ENCODE measurements at regions not wholly inside any gene's neighbourhood (a gene's known extent, or its start where the extent isn't known, plus 50 kb on each side); places are given as distances from the start of the nearest gene placed in this dataset.

DNA sequence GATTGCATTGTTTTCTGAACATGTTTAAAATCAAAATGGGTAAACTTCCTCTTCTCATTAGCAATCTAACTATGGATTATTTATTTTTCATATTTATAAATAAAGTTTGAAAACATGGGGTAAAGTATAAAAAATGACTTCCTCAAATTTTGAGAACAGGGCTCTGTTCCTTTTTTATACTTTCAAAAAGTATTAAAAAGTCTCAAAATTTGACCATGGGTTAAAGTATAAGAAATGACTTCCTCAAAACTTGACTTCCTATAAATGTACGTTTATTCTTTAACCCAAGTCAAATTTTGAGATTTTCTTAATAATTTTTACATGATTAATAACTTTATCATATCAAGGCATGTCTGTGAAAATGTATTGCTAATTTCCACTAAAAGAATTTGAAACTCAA, 512.4 kb downstream of the GALR1 start:
- DNase-seq = no peak

DNA sequence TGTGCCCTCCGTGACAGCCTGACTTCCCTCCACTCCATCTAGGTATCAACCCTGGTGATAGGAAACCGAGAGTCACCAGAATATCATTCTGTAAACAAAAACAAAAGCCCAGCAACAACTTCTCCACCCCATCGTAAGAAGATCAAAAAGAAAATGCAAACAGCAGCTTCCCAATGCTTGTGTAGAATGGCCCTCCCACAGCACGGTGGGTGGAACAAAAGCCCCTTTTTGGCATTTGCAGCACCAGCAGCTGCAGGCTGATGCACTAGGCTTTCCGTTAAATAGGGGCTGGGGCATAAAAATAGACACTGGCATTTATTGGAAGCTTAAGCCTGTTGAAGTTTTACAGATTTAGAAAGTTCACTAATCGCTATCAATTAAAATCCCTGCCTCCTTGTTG, 513.0 kb downstream of the GALR1 start:
- DNase-seq = no peak

GRCh38 chr18:77763530-77764145, 514.0 kb downstream of the GALR1 start:
- no peak for DNase-seq

- DNase-seq = no peak
Measured at GRCh38 chr18:77765468-77765867, 515.8 kb downstream of the GALR1 start.

DNA sequence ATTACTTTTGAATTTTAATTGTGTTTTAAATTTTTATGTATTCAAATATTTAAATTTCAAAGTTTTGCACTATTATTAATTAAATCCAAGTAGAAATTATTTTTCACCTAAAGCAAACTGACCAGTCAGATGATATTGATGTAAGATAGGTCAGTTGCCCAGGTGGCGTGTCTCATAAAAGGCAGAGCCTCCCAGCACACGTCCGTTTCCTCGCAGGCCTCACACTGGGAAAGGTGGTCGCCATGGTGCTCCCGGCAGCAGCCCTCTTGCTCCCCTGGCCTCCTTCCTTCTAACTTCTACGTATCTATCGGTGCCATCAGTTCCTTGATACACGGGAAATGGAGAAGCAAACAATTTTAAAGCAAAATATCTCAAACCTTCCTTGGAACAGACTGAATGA, 516.8 kb downstream of the GALR1 start:
- DNase-seq = no peak

GRCh38 chr18:77772177-77772576, 522.5 kb downstream of the GALR1 start:
- no peak for DNase-seq

DNA sequence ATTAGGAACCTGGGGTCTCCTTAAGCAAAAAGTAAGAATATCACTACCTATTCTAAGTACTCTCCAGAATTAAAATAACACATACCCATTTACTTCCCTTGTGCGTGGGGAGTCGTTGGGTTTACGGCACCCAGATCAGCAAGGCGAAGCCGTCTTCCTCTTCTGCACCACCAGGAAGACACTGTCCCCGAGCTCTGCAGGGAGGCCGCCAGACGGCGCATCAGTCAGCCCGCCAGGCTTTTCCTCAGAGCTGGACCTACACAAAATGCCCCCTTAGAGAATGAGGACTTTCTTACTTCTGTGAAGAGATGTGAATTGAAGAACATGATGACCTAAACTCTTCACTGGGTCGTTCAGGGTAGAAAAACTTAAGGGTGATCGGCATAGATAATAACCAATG, 526.5 kb downstream of the GALR1 start:
- DNase-seq = no peak

DNA sequence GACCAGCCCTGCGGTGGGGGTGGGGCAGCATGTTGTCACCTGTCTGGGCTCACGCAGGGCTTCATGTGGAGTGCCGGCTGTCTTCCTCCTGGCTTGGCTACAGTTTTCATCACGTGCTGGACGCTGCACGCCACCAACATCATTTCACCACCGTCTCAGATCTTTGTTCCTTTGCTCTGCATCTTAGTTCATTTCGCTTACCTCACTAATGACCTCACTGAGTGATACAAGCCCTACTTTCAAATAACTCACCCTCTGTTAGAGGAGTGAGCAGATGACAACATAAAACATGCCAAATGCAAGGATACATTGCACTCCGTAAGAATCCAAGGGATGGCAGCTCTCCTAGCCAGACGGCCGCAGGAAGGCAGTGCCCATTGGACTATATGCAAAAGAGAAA, 527.5 kb downstream of the GALR1 start:
- no peak for DNase-seq

DNA sequence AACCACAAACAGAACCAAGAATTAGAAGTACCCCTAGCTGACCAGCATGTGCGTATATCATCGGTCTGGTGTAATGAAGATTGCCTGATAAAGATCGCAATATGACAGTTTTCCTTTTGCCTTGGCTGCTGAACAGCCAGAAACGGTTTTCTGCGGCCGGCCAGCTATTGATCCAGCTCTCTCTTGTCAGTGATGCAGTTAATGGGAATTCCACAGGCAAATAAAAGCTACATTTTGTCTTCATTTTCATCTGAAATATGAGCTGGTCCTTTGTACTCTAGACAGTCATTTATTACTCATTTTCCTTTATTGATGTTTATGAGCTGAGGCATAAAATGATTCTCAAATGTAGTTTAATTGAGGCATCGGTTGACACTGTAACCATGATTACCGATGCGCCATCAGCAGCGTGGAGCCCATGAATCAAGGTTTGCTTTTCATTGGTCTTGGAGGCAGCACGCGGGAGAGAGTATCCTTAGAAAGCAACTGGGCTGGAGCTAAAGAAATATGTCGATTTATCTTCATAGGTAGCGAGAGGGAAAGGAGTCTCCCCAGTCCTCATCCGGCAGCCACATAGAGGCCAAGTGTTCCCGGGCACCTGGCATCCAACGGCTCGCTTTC, 535.2 kb downstream of the GALR1 start:
- DNase-seq = no peak

DNA sequence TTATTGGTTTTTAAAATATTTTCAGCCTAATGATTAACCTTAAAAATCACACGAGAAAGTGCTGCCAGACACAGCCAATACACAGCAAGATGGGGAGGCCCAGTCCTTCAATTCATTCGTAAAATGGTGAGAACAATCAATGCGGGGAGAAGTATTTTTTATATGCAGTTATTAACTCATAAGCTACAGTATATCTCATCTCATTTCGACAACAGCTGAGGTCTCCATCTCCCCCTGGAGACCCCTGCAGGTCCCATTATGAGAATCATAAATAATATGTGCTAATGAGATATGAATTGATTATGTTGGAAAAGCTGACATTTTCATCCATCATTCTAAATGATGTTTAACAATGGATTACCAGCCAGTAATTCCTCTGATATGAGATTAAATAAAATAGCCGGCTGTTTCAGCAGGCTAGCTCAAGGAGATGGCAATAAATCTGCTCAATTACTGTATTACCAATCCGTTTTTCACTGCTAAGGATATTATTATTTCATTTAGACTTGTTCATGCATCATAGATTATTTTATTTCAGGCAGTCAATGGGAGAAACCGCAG, 535.8 kb downstream of the GALR1 start:
- no peak for DNase-seq

- DNase-seq = no peak
Measured at GRCh38 chr18:77803024-77803423, 553.4 kb downstream of the GALR1 start.

DNA sequence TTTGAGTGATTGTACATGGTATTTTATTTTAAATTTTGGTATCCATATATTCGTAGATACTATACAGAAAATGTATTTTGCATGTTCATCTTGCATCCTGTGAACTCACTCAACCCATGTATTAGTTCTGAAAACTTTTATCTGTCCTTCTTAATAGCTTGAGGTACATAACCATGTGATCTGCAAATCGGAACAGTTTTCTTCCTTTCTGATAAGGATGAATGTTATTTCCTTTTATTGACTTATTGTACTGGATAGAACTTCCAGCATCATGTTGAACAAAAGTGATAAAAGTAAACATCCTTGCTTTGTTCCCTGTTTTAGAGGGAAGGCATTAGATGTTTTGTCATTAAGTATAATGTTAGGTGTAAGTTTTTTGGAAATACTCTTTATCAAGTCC, 554.7 kb downstream of the GALR1 start:
- DNase-seq = no peak

DNA sequence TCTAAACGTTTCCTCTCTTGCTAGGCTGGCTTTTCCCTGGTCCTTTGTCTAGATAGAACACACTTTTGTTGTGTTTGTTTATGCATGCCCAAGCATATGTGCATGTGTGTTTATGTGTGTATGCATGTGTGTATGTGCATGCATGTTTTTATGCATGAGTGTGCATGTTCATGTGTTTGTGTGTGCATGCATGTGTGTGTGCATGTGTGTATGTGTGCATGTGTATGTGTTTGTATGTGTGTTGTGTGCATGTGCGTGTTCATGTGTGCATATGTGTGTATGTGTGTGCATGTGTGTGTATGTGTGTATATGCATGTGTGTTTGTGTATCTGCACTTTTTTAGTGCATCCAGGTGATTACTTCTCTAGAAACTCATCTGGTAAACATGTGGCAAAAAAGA, 558.0 kb downstream of the GALR1 start:
- no peak for DNase-seq

GRCh38 chr18:77811503-77811902, 561.9 kb downstream of the GALR1 start:
- DNase-seq = no peak

DNA sequence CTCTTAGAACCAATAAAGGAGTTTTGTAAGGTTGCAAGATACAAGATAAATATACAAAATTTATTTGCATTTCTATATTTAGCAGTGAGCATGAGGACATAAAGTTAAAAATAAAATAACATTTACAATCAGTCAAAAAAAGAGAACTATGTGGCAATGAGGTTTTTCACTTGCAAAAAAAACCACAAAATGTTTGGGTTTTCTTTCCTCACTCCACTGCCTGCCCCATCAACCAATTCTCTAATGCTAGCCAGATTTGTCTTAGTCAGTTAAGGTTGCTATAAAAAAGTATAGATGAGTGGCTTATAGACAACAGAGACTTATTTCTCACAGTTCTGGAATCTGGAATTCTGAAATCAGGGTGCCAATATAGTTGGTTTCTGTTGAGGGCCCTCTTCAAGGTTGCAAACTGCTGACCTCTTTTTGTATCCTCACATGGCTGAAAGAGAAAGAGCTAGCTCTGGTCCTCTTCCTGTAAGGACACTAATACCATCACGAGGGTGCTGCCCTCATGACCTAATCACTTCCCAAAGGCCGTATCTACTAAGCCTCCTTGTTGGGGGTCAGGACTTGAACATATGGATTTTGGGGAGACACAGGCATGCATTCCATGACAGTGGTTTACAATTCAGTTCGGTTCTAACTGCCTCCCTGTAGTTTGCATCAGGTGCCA, 566.2 kb downstream of the GALR1 start:
- DNase-seq = no peak

DNA sequence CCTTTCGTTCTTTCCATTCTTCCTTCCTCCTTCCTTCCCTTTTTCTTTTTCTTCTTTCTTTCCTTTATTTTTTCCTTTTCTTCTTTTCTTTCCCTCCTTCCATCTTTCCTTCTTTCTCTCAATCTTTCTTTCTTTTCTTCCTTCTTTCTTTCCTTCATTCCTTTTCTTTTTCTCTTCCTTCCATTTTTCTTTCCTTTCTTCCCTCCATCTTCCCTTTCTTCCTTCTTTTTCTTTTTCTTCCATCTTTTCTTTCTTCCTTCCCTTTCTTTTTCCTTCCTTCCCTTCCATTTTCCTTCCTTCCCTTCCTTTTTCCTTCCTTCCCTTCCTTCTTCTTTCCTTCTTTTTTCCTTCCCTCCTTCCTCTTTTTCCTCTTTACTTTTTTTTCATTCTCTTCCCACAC, 568.7 kb downstream of the GALR1 start:
- DNase-seq = no peak

DNA sequence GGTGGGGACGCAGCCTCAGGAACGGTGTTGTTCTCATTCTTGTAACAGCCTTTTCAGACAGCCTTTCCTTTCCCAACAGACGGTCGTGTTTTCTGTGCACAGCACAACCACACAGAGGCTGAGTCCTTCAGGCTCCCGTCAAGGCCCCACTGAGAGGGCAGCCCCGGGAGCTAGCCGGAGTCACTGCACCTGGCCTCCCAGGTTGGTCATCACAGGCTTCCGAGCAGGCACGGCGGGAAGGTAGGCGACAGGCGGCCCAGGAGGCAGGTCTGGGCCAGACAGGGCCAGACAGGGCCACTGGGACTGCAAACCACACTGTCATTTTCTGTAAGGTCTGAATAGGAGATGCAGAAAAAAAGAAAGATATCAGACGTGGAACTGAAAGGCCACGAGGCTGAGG, 570.8 kb downstream of the GALR1 start:
- no peak for DNase-seq

DNA sequence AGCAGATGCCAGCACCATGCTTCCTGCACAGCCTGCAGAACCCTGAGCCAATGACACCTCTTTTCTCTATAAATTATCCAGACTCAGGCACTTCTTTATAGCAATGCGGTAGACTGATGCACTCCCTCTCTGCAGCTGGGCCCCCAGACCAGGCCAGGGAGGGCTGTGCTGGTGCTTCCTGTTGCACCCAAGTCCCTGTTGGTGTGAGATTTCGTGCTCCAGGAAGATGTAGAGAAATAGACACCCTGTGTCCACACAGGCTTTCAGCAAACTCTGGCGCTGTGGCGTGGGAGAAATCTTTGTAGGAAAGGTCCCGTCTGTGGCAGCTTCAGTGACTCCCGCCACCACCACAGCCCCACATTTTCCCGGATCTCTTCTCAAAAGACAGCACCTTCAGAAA, 572.2 kb downstream of the GALR1 start:
- DNase-seq = no peak

- no peak for DNase-seq
Measured at GRCh38 chr18:77822632-77823031, 573.0 kb downstream of the GALR1 start.

- no peak for DNase-seq
Measured at GRCh38 chr18:77833807-77834206, 584.2 kb downstream of the GALR1 start.

- DNase-seq = peak; percentile 3
Measured at GRCh38 chr18:77851802-77852201, 602.2 kb downstream of the GALR1 start.

DNA sequence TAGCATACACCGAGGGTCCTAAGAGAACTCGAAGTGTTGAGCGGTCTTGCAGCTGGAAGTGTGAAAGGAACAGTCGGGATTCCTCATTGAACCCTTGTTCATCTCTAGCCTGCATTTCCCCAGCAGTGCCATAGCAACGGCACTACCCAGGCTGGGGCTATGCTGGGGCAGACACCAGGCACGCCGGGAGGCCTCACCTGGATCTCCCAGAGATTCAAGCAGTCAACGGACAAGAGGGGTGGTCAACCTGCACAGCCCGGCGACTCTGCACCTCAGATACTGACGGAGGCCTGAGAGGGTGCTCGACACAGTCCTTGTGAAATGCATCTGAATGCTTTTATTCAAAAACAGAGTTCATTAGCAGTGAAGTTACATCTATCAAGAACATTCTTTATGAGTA, 604.2 kb downstream of the GALR1 start:
- no peak for DNase-seq

Measured in skin of body (tissue), 1 donor.